IMR-90 (cell line): ENCODE measurements at regions not wholly inside any gene's neighbourhood (a gene's known extent, or its start where the extent isn't known, plus 50 kb on each side); places are given as distances from the start of the nearest gene placed in this dataset.

Experiments
- ATAC-seq: fragments of 200-7000 bp; cut with Tn5 transposase; 2 replicates; pipeline ENCODE4 v1.9.1; 2020; ENCODE audit warnings: low read depth, mild to moderate bottlenecking, moderate library complexity
- BruUV-seq: library from RNA; stranded (reverse); fragments of 400-500 nt; replicated peaks from 2 replicates; lab custom pipeline; 2021; lab: Mats Ljungman, UMichigan
- CTCF ChIA-PET: fragments of 300-600 bp; formaldehyde crosslinking; extraction: SDS; loops from one replicate; lab custom pipeline; 2021; ENCODE audit warnings: antibody characterized with exemption; lab: Yijun Ruan, JAX
- POLR2A ChIA-PET: fragments of 300-600 bp; sonication (Branson Sonifier 250); formaldehyde crosslinking; loops from one replicate; lab custom pipeline; 2022; ENCODE audit warnings: antibody characterized with exemption; ENCODE audit not compliant: unreplicated experiment; lab: Charles Lee
- DNase-seq: peaks from one replicate; pipeline ENCODE4 v3.0.0; 2013
- H2AFZ ChIP-seq: replicated peaks from 2 replicates; pipeline ENCODE3; 2013; ENCODE audit warnings: low read length, mild to moderate bottlenecking; ENCODE audit not compliant: poor library complexity
- H2AK5ac ChIP-seq: 2 replicates; pipeline ENCODE4 v1.6.1; 2013; ENCODE audit warnings: low read depth, low read length, inconsistent platforms
- H2AK9ac ChIP-seq: replicated peaks from 2 replicates; pipeline ENCODE3; 2013; ENCODE audit warnings: mild to moderate bottlenecking, low read depth, low read length, moderate library complexity; ENCODE audit not compliant: poor library complexity
- H2BK120ac ChIP-seq: 2 replicates; pipeline ENCODE4 v1.6.1; 2013; ENCODE audit warnings: low read depth, low read length, inconsistent platforms
- H2BK15ac ChIP-seq: 3 replicates; pipeline ENCODE4 v1.6.1; 2013; ENCODE audit warnings: low read depth, low read length, inconsistent platforms
- H2BK20ac ChIP-seq: 2 replicates; pipeline ENCODE4 v1.6.1; 2013; ENCODE audit warnings: low read depth, mild to moderate bottlenecking, inconsistent platforms, low read length, moderate library complexity
- H2BK5ac ChIP-seq: 2 replicates; pipeline ENCODE4 v1.6.1; 2013; ENCODE audit warnings: mild to moderate bottlenecking, low read depth, low read length, inconsistent platforms; ENCODE audit not compliant: poor library complexity, severe bottlenecking
- H3K14ac ChIP-seq: replicated peaks from 2 replicates; pipeline ENCODE4 v1.6.1; 2013; ENCODE audit warnings: low read depth, low read length, inconsistent platforms
- H3K18ac ChIP-seq: 2 replicates; pipeline ENCODE4 v1.6.1; 2013; ENCODE audit warnings: low read depth, low read length, control low read depth
- H3K23ac ChIP-seq: 2 replicates; pipeline ENCODE4 v1.6.1; 2013; ENCODE audit warnings: low read depth, low read length, inconsistent platforms
- H3K27ac ChIP-seq: 2 replicates; pipeline ENCODE4 v1.5.1; 2013; ENCODE audit warnings: mild to moderate bottlenecking, control low read depth, low read length; ENCODE audit not compliant: insufficient read depth
- H3K27me3 ChIP-seq: 2 replicates; pipeline ENCODE4 v1.6.1; 2013; ENCODE audit warnings: low read length; ENCODE audit not compliant: control insufficient read depth, insufficient read depth
- H3K36me3 ChIP-seq: 2 replicates; pipeline ENCODE4 v1.6.1; 2013; ENCODE audit warnings: low read length, mixed read lengths; ENCODE audit not compliant: control insufficient read depth, insufficient read depth
- H3K4ac ChIP-seq: 2 replicates; pipeline ENCODE4 v1.6.1; 2013; ENCODE audit warnings: low read depth, low read length, inconsistent platforms
- H3K4me1 ChIP-seq: 2 replicates; pipeline ENCODE4 v1.6.1; 2013; ENCODE audit warnings: low read length, mixed read lengths; ENCODE audit not compliant: control insufficient read depth, insufficient read depth
- H3K4me2 ChIP-seq: 2 replicates; pipeline ENCODE4 v1.6.1; 2013; ENCODE audit warnings: low read depth, mild to moderate bottlenecking, control low read depth, low read length, moderate library complexity
- H3K4me3 ChIP-seq: 2 replicates; pipeline ENCODE4 v1.5.1; 2013; ENCODE audit warnings: low read depth, mild to moderate bottlenecking, control low read depth, low read length, moderate library complexity; ENCODE audit not compliant: insufficient read depth
- H3K56ac ChIP-seq: 2 replicates; pipeline ENCODE4 v1.6.1; 2013; ENCODE audit warnings: low read length, inconsistent platforms; ENCODE audit not compliant: insufficient read depth; ENCODE audit errors: extremely low read depth
- H3K79me1 ChIP-seq, 2 experiments: 2 replicates each; pipeline ENCODE4 v1.6.1; 2013; ENCODE audit warnings: low read length in 2 of 2, inconsistent platforms in 1 of 2, low read depth in 1 of 2
- H3K9ac ChIP-seq: 2 replicates; pipeline ENCODE4 v1.6.1; 2013; ENCODE audit warnings: low read depth, low read length, control low read depth
- H3K9me1 ChIP-seq: 2 replicates; pipeline ENCODE4 v1.6.1; 2013; ENCODE audit warnings: low read length, inconsistent platforms; ENCODE audit not compliant: insufficient read depth
- H3K9me3 ChIP-seq: 2 replicates; pipeline ENCODE4 v1.6.1; 2013; ENCODE audit warnings: low read length; ENCODE audit not compliant: control insufficient read depth, insufficient read depth
- H4K20me1 ChIP-seq: 2 replicates; pipeline ENCODE4 v1.6.1; 2013; ENCODE audit warnings: low read length, inconsistent platforms; ENCODE audit not compliant: insufficient read depth
- H4K5ac ChIP-seq: 2 replicates; pipeline ENCODE4 v1.6.1; 2013; ENCODE audit warnings: mild to moderate bottlenecking, low read depth, low read length, control low read depth
- H4K8ac ChIP-seq, 2 experiments: 2 replicates each; pipeline ENCODE4 v1.6.1; 2013; ENCODE audit warnings: low read depth in 2 of 2, low read length in 2 of 2, control low read depth in 1 of 2, inconsistent platforms in 1 of 2
- H4K91ac ChIP-seq: 2 replicates; pipeline ENCODE4 v1.6.1; 2013; ENCODE audit warnings: low read depth, low read length, inconsistent platforms; ENCODE audit not compliant: insufficient read depth
- BHLHE40 ChIP-seq: fragments of 150-350 bp; IDR thresholded peaks from 2 replicates; pipeline ENCODE4 v1.6.1; 2016; ENCODE audit warnings: mild to moderate bottlenecking, low read depth, low read length
- CHD1 ChIP-seq: IDR thresholded peaks from 2 replicates; pipeline ENCODE4 v1.6.1; 2012; ENCODE audit warnings: low read depth, low read length, improper control_type of control experiment
- ELK1 ChIP-seq: fragments of 150-350 bp; IDR thresholded peaks from 2 replicates; pipeline ENCODE4 v1.6.1; 2016; ENCODE audit warnings: low read depth, mild to moderate bottlenecking, low read length, moderate library complexity, borderline replicate concordance
- FOS ChIP-seq: fragments of 150-350 bp; IDR thresholded peaks from 2 replicates; pipeline ENCODE4 v1.6.1; 2016; ENCODE audit warnings: low read depth, low read length
- MAZ ChIP-seq: IDR thresholded peaks from 2 replicates; pipeline ENCODE4 v1.6.1; 2012; ENCODE audit warnings: low read depth, mild to moderate bottlenecking, low read length, improper control_type of control experiment, moderate library complexity, borderline replicate concordance
- NFE2L2 ChIP-seq: fragments of 150-350 bp; IDR thresholded peaks from 2 replicates; pipeline ENCODE4 v1.6.1; 2016; ENCODE audit warnings: low read depth, mild to moderate bottlenecking, low read length
- RAD21 ChIP-seq: IDR thresholded peaks from 2 replicates; pipeline ENCODE4 v1.6.1; 2012; ENCODE audit warnings: low read length, improper control_type of control experiment
- RCOR1 ChIP-seq: IDR thresholded peaks from 2 replicates; pipeline ENCODE4 v1.6.1; 2012; ENCODE audit warnings: mild to moderate bottlenecking, low read length, improper control_type of control experiment; ENCODE audit not compliant: insufficient replicate concordance
- WGBS, 2 experiments: methylation state at CpG; one replicate each; pipeline versions ENCODE4 v1.1.5 to v1.1.7; 2013; ENCODE audit warnings: missing lambda C conversion rate in 2 of 2; ENCODE audit not compliant: insufficient read length in 1 of 2; ENCODE audit errors: extremely low coverage in 2 of 2; 5-methylcytosine and 5-hydroxymethylcytosine counted together
- dilution Hi-C: fragments of 300-500 bp; cut with HindIII; formaldehyde crosslinking; loops from one replicate; pipeline ENCODE4 v1.14.3; 2018; ENCODE audit warnings: low sequenced_read_pairs; ENCODE audit not compliant: unreplicated experiment
- in situ Hi-C: fragments of 300-500 bp; cut with MboI; formaldehyde crosslinking; loops from 3 replicates; pipeline ENCODE4 v1.14.3; 2019; ENCODE audit warnings: low sequenced_read_pairs, inconsistent platforms, mixed read lengths
- intact Hi-C: fragments of 100-400 bp; cut with micrococcal nuclease; formaldehyde crosslinking; loops from 2 replicates; pipeline ENCODE4 v1.10.0; 2022

GRCh38 chr18:68072744-68073143 is 556.2 kb upstream of the DSEL start:
- no TSS peak for BruUV-seq

More at GRCh38 chr18:68072744-68073143, 556.2 kb upstream of the DSEL start:
- DNase-seq = no peak
- POLR2A ChIA-PET = no interaction called here
- H2BK15ac ChIP-seq = no peak overlapping the region
- H3K27me3 ChIP-seq = no peaks in the 10 kb centered on the region
- no peak overlapping the region for H3K4me2 ChIP-seq
- TF ChIP-seq FOS = no peak
- TF ChIP-seq BHLHE40 = no peak
- TF ChIP-seq RCOR1 = no peak
- no peak for TF ChIP-seq CHD1
- TF ChIP-seq ELK1 = no peak
- no peak for TF ChIP-seq MAZ
- TF ChIP-seq NFE2L2 = no peak
- no peak for TF ChIP-seq RAD21
- no peak overlapping the region for H2BK20ac ChIP-seq
- intact Hi-C loops (no loop called here), dilution Hi-C loops (no loop called here), in situ Hi-C loops (no loop called here)
- H3K18ac ChIP-seq = no peak overlapping the region
- H3K36me3 ChIP-seq = no peaks in the 10 kb centered on the region
- no peak overlapping the region for H2AFZ ChIP-seq
- no peak overlapping the region for H2BK5ac ChIP-seq
- no peak overlapping the region for H4K5ac ChIP-seq
- no peak overlapping the region for H3K9ac ChIP-seq
- H2AK5ac ChIP-seq = no peak overlapping the region
- H2BK120ac ChIP-seq = no peak overlapping the region
- no peak overlapping the region for H3K4me3 ChIP-seq
- H4K91ac ChIP-seq = no peak overlapping the region
- H3K9me1 ChIP-seq = no peaks in the 10 kb centered on the region
- no peak overlapping the region for H4K8ac ChIP-seq
- H4K20me1 ChIP-seq = no peaks in the 10 kb centered on the region
- H3K14ac ChIP-seq = no peak overlapping the region
- no peak overlapping the region for H3K4ac ChIP-seq
- H2AK9ac ChIP-seq = no peak overlapping the region
- H3K27ac ChIP-seq = no peak overlapping the region
- no peak overlapping the region for H3K56ac ChIP-seq
- no peak for ATAC-seq
- CTCF ChIA-PET = no interaction called here
- H3K79me1 ChIP-seq = no peaks in the 10 kb centered on the region
- no peak overlapping the region for H3K23ac ChIP-seq
- WGBS, 2 experiments = 100% methylated on average over 1 of the region's 7 CpGs; no CpG with 5 or more reads in 1 of the 2 experiments
- no peaks in the 10 kb centered on the region for H3K4me1 ChIP-seq
- H3K9me3 ChIP-seq = peaks cover 11% of the 10 kb centered on the region
